OCI-LY1 (cell line): ENCODE measurements at regions not wholly inside any gene's neighbourhood (a gene's known extent, or its start where the extent isn't known, plus 50 kb on each side); places are given as distances from the start of the nearest gene placed in this dataset.
"Not testable (repeated sequence)": the region's sequence is repeated elsewhere in the genome, so short reads cannot be mapped to it uniquely, and the experiment has no call there.

Experiments used
- H2AFZ ChIP-seq: fragments of 200-600 bp; sonication (generic), shearing (Covaris generic); 2 replicates; pipeline ENCODE4 v1.6.0; 2014; ENCODE audit warnings: antibody characterized with exemption, mild to moderate bottlenecking, low read length
- H3F3A ChIP-seq: fragments of 200-600 bp; sonication (generic), shearing (Covaris generic); 2 replicates; pipeline ENCODE4 v1.6.0; 2014; ENCODE audit warnings: mild to moderate bottlenecking, antibody characterized with exemption, low read length, moderate library complexity; ENCODE audit not compliant: insufficient read depth
- H3K27ac ChIP-seq: fragments of 200-600 bp; sonication (generic); 2 replicates; pipeline ENCODE4 v1.5.1; 2014; ENCODE audit warnings: low read length, mixed run types, mild to moderate bottlenecking, low read depth; ENCODE audit not compliant: poor library complexity, severe bottlenecking
- H3K27me3 ChIP-seq: fragments of 200-600 bp; sonication (generic); 2 replicates; pipeline ENCODE4 v1.6.0; 2014; ENCODE audit warnings: antibody characterized with exemption, mild to moderate bottlenecking, low read length, moderate library complexity; ENCODE audit not compliant: insufficient read depth
- H3K36me3 ChIP-seq: fragments of 200-600 bp; sonication (generic); 2 replicates; pipeline ENCODE4 v1.6.1; 2014; ENCODE audit warnings: mild to moderate bottlenecking, antibody characterized with exemption, low read length, moderate library complexity, mixed read lengths; ENCODE audit not compliant: insufficient read depth
- H3K4me1 ChIP-seq: fragments of 200-600 bp; sonication (generic); 2 replicates; pipeline ENCODE4 v1.5.1; 2014; ENCODE audit warnings: mild to moderate bottlenecking, low read length, moderate library complexity; ENCODE audit not compliant: insufficient read depth, severe bottlenecking
- H3K4me2 ChIP-seq: fragments of 200-600 bp; sonication (generic), shearing (Covaris generic); 2 replicates; pipeline ENCODE4 v1.6.1; 2014; ENCODE audit warnings: low read length
- H3K4me3 ChIP-seq: fragments of 200-600 bp; sonication (generic); 2 replicates; pipeline ENCODE4 v1.5.1; 2014; ENCODE audit warnings: low read length, low read depth, mild to moderate bottlenecking, mixed read lengths; ENCODE audit not compliant: poor library complexity, severe bottlenecking
- H3K79me2 ChIP-seq: fragments of 200-600 bp; shearing (Covaris generic); 2 replicates; pipeline ENCODE4 v1.6.1; 2016; ENCODE audit warnings: mixed run types, low read length, mixed read lengths; ENCODE audit not compliant: insufficient read depth
- H3K9ac ChIP-seq: fragments of 200-600 bp; sonication (generic), shearing (Covaris generic); 2 replicates; pipeline ENCODE4 v1.6.1; 2014; ENCODE audit warnings: mild to moderate bottlenecking, low read length, mixed read lengths
- H3K9me2 ChIP-seq: fragments of 200-600 bp; sonication (generic), shearing (Covaris generic); 2 replicates; pipeline ENCODE4 v1.6.1; 2014; ENCODE audit warnings: low read depth, mild to moderate bottlenecking, low read length, mixed read lengths
- H3K9me3 ChIP-seq: fragments of 200-600 bp; shearing (Covaris generic); 2 replicates; pipeline ENCODE4 v1.6.1; 2014; ENCODE audit warnings: low read length, mixed read lengths
- H4K20me1 ChIP-seq: fragments of 200-600 bp; sonication (generic), shearing (Covaris generic); 2 replicates; pipeline ENCODE4 v1.6.0; 2016; ENCODE audit warnings: mild to moderate bottlenecking, low read length; ENCODE audit not compliant: insufficient read depth
- CTCF ChIP-seq: fragments of 200-600 bp; sonication (generic), shearing (Covaris generic); IDR thresholded peaks from 2 replicates; pipeline ENCODE4 v1.5.1; 2017; ENCODE audit warnings: mild to moderate bottlenecking, antibody characterized with exemption, low read length, moderate library complexity, mixed read lengths
- EZH2 ChIP-seq: fragments of 200-600 bp; sonication (generic), shearing (Covaris generic); IDR thresholded peaks from 2 replicates; pipeline ENCODE4 v1.8.0; 2017; ENCODE audit warnings: borderline replicate concordance, mixed run types, mild to moderate bottlenecking, antibody characterized with exemption, low read length, moderate library complexity, mixed read lengths

DNA sequence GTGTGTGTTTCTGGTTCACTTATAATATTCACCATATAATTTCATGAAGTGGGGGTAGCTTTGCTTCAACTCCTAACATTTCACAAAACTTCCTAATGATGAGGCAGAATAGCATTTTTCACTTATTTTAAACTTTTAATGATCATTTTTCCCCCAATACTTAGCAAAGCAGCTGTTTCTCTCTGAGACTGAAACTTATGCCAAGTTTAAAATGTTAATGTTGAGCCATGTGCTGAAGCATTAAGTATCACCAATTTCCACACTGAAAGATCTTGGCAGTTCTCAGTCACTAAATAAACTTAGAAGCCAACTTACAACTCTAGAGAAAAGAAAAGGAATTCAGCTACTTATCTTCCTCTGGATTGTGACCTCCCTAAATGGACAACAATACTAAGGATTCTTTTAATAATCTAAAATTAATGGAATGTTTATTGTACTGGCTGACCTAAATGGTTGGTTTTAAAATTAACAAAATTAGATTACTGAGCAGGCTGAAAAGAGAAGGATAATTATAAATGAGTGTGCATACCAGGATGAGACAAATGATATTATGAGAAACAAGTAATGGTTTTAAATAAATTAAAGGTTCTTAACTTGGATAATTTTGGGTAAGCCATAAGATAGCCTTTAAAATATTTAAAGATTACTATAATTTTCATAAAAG is 1429.4 kb upstream of the ADGRL3 start:
- Histone ChIP-seq H3K36me3 (no peaks in the 10 kb centered on the region), H3K4me2 (no peak overlapping the region), H3K27ac (no peak overlapping the region), H3K27me3 (no peaks in the 10 kb centered on the region), H2AFZ (no peak overlapping the region), H3K4me3 (no peak overlapping the region), H3K9ac (no peak overlapping the region), H4K20me1 (no peaks in the 10 kb centered on the region), H3K79me2 (no peaks in the 10 kb centered on the region), H3F3A (no peaks in the 10 kb centered on the region), H3K9me2 (no peaks in the 10 kb centered on the region), H3K9me3 (no peaks in the 10 kb centered on the region), H3K4me1 (no peaks in the 10 kb centered on the region)
- no peak for TF ChIP-seq CTCF
- TF ChIP-seq EZH2 = no peak

DNA sequence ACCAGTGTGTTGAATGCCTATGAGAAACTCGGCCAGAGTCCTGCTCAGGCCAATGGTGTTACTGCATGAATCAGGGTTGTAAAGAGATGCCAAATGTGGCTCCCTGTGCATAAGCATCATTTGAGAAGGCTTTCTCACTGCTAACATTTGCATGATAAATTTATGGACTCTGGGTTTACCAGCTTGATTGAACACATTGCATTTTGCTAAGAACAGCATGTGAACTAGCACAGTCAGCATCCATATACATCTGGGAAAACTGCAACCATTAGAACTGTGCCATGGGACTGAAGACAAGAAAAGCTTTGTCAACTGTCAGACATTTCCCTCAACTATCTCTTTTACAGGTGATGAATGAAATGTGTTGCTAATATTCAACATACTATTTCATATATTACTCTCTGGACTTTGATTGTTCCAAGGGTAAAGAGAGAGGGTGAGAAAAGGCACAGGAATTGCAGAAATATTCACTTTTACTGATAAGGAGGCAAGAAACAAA is 1427.4 kb upstream of the ADGRL3 start:
- H3K4me2 ChIP-seq = no peak overlapping the region
- TF ChIP-seq EZH2 (no peak), CTCF (no peak)
- H3K36me3 ChIP-seq = no peaks in the 10 kb centered on the region
- no peaks in the 10 kb centered on the region for H4K20me1 ChIP-seq
- no peaks in the 10 kb centered on the region for H3K27me3 ChIP-seq
- H3K9me3 ChIP-seq = no peaks in the 10 kb centered on the region
- H3K9me2 ChIP-seq = no peaks in the 10 kb centered on the region
- H3K79me2 ChIP-seq = no peaks in the 10 kb centered on the region
- no peak overlapping the region for H2AFZ ChIP-seq
- no peak overlapping the region for H3K27ac ChIP-seq
- H3K4me1 ChIP-seq = no peaks in the 10 kb centered on the region
- H3F3A ChIP-seq = no peaks in the 10 kb centered on the region
- no peak overlapping the region for H3K9ac ChIP-seq
- H3K4me3 ChIP-seq = no peak overlapping the region

DNA sequence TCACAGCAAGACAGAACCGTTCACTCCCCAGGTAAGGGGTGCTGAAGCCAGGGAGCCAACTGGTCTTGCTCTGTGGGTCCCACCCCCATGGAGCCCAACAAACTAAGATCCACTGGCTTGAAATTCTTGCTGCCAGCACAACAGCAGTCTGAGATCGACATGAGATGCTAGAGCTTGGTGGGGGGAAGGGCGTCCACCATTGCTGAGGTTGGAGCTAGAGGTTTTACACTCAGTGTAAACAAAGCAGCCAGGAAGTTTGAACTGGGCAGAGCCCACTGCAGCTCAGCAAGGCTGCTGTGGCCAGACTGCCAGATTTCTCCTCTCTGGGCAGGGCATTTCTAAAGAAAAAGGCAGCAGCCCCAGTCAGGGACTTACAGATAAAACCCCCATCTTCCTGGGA is 1419.9 kb upstream of the ADGRL3 start:
- not testable (repeated sequence) for H3K27ac ChIP-seq, H3K9ac ChIP-seq, H3K9me2 ChIP-seq, H3K9me3 ChIP-seq, H3K4me1 ChIP-seq, H3K36me3 ChIP-seq, H3K4me2 ChIP-seq, H3K79me2 ChIP-seq, H3F3A ChIP-seq, H2AFZ ChIP-seq, H3K4me3 ChIP-seq, H4K20me1 ChIP-seq, H3K27me3 ChIP-seq

GRCh38 chr4:59805176-59805575 is 1395.0 kb upstream of the ADGRL3 start:
- Histone ChIP-seq H3K4me1 (no peaks in the 10 kb centered on the region), H3K9me3 (no peaks in the 10 kb centered on the region), H2AFZ (no peak overlapping the region)

More at GRCh38 chr4:59805176-59805575, 1395.0 kb upstream of the ADGRL3 start:
- Histone ChIP-seq H3K9ac (no peak overlapping the region), H3F3A (no peaks in the 10 kb centered on the region), H3K27me3 (no peaks in the 10 kb centered on the region), H3K79me2 (no peaks in the 10 kb centered on the region), H4K20me1 (no peaks in the 10 kb centered on the region), H3K4me2 (no peak overlapping the region), H3K4me3 (no peak overlapping the region), H3K9me2 (no peaks in the 10 kb centered on the region), H3K36me3 (no peaks in the 10 kb centered on the region), H3K27ac (no peak overlapping the region)
- TF ChIP-seq CTCF (no peak), EZH2 (no peak)
